SJCRH30 (cell line): ENCODE measurements at regions not wholly inside any gene's neighbourhood (a gene's known extent, or its start where the extent isn't known, plus 50 kb on each side); places are given as distances from the start of the nearest gene placed in this dataset.
A peak's percentile ranks its signal among the peaks of the same experiment; 100 is the strongest.

Experiments used
- DNase-seq, 2 experiments: peaks; one replicate each; pipeline ENCODE4 v3.0.0-alpha.2; 2015 to 2020
- H3K27ac ChIP-seq: fragments of 250-450 bp; sonication (Bioruptor Pico); 2 replicates; pipeline ENCODE4 v1.5.1; 2020; ENCODE audit warnings: mild to moderate bottlenecking, moderate library complexity
- H3K27me3 ChIP-seq: fragments of 250-450 bp; sonication (Bioruptor Pico); 2 replicates; pipeline ENCODE4 v1.5.1; 2020; ENCODE audit warnings: mild to moderate bottlenecking, moderate library complexity
- H3K36me3 ChIP-seq: fragments of 250-450 bp; sonication (Bioruptor Pico); 2 replicates; pipeline ENCODE4 v1.5.1; 2020; ENCODE audit warnings: mild to moderate bottlenecking, moderate library complexity
- H3K4me1 ChIP-seq: fragments of 250-450 bp; sonication (Bioruptor Pico); 2 replicates; pipeline ENCODE4 v1.5.1; 2020; ENCODE audit warnings: mild to moderate bottlenecking, moderate library complexity
- H3K4me3 ChIP-seq: fragments of 250-450 bp; sonication (Bioruptor Pico); 2 replicates; pipeline ENCODE4 v1.5.1; 2020; ENCODE audit warnings: mild to moderate bottlenecking, moderate library complexity
- H3K9me3 ChIP-seq: fragments of 250-450 bp; sonication (Bioruptor Pico); replicated peaks from 2 replicates; pipeline ENCODE4 v1.5.1; 2020; ENCODE audit warnings: mild to moderate bottlenecking, moderate library complexity

GRCh38 chr9:82153032-82153431 is 164.5 kb downstream of the SPATA31D1 start:
- H3K27me3 ChIP-seq, result no peaks in the 10 kb centered on the region
- H3K9me3 ChIP-seq, result no peaks in the 10 kb centered on the region
- no peak for DNase-seq
- no peaks in the 10 kb centered on the region for H3K36me3 ChIP-seq
- no peak overlapping the region for H3K4me3 ChIP-seq
- no peak overlapping the region for H3K27ac ChIP-seq
- peaks cover 17% of the 10 kb centered on the region for H3K4me1 ChIP-seq

GRCh38 chr9:82154573-82154972 is 166.0 kb downstream of the SPATA31D1 start:
- no peak overlapping the region for H3K27ac ChIP-seq
- H3K36me3 ChIP-seq, result no peaks in the 10 kb centered on the region

GRCh38 chr9:82161876-82162275 is 173.3 kb downstream of the SPATA31D1 start:
- Histone ChIP-seq H3K27me3 (no peaks in the 10 kb centered on the region), H3K9me3 (peaks cover 6% of the 10 kb centered on the region), H3K27ac (no peak overlapping the region), H3K4me3 (no peak overlapping the region), H3K4me1 (no peaks in the 10 kb centered on the region), H3K36me3 (no peaks in the 10 kb centered on the region)
- DNase-seq, result no peak

More at GRCh38 chr9:82154573-82154972, 166.0 kb downstream of the SPATA31D1 start:
- Histone ChIP-seq H3K4me3 (no peak overlapping the region), H3K27me3 (no peaks in the 10 kb centered on the region), H3K9me3 (no peaks in the 10 kb centered on the region), H3K4me1 (peaks cover 5% of the 10 kb centered on the region)
- no peak for DNase-seq

GRCh38 chr9:82164159-82164558 is 175.6 kb downstream of the SPATA31D1 start:
- Histone ChIP-seq H3K9me3 (peaks cover 6% of the 10 kb centered on the region), H3K36me3 (no peaks in the 10 kb centered on the region), H3K27me3 (no peaks in the 10 kb centered on the region), H3K27ac (no peak overlapping the region), H3K4me3 (no peak overlapping the region), H3K4me1 (no peaks in the 10 kb centered on the region)
- no peak for DNase-seq

- no peak for DNase-seq
- H3K4me1 ChIP-seq, result peaks cover 17% of the 10 kb centered on the region
- no peaks in the 10 kb centered on the region for H3K27me3 ChIP-seq
- H3K27ac ChIP-seq, result no peak overlapping the region
- no peaks in the 10 kb centered on the region for H3K36me3 ChIP-seq
- no peak overlapping the region for H3K4me3 ChIP-seq
- H3K9me3 ChIP-seq, result peaks cover 6% of the 10 kb centered on the region
These were observed 178.7 kb downstream of the SPATA31D1 start for GRCh38 chr9:82167296-82167695.

GRCh38 chr9:82168585-82168984 is 180.0 kb downstream of the SPATA31D1 start:
- Histone ChIP-seq H3K4me3 (no peak overlapping the region), H3K27ac (no peak overlapping the region), H3K36me3 (no peaks in the 10 kb centered on the region), H3K27me3 (no peaks in the 10 kb centered on the region), H3K9me3 (peaks cover 6% of the 10 kb centered on the region), H3K4me1 (peaks cover 17% of the 10 kb centered on the region)
- no peak for DNase-seq

GRCh38 chr9:82170866-82171265 is 182.3 kb downstream of the SPATA31D1 start:
- Histone ChIP-seq H3K4me3 (no peak overlapping the region), H3K9me3 (peaks cover 6% of the 10 kb centered on the region; the same call in 1 of the 2 replicates), H3K4me1 (peaks cover 17% of the 10 kb centered on the region), H3K27ac (no peak overlapping the region), H3K36me3 (no peaks in the 10 kb centered on the region), H3K27me3 (no peaks in the 10 kb centered on the region)
- DNase-seq, result no peak

- H3K36me3 ChIP-seq, result no peaks in the 10 kb centered on the region
- DNase-seq, result no peak
- H3K4me1 ChIP-seq, result peaks cover 17% of the 10 kb centered on the region
- H3K27me3 ChIP-seq, result no peaks in the 10 kb centered on the region
- H3K9me3 ChIP-seq, result peaks cover 5% of the 10 kb centered on the region; the same call in 1 of the 2 replicates
- H3K4me3 ChIP-seq, result no peak overlapping the region
- H3K27ac ChIP-seq, result no peak overlapping the region
These were observed 182.7 kb downstream of the SPATA31D1 start for GRCh38 chr9:82171271-82171670.

- H3K27ac ChIP-seq, result no peak overlapping the region
- no peaks in the 10 kb centered on the region for H3K27me3 ChIP-seq
- H3K9me3 ChIP-seq, result no peaks in the 10 kb centered on the region
- peaks cover 10% of the 10 kb centered on the region for H3K4me1 ChIP-seq
- H3K36me3 ChIP-seq, result no peaks in the 10 kb centered on the region
- DNase-seq, result no peak
- no peak overlapping the region for H3K4me3 ChIP-seq
These were observed 192.1 kb downstream of the SPATA31D1 start for GRCh38 chr9:82180711-82181110.

- Histone ChIP-seq H3K9me3 (no peaks in the 10 kb centered on the region), H3K36me3 (no peaks in the 10 kb centered on the region), H3K4me1 (peaks cover 10% of the 10 kb centered on the region), H3K27me3 (no peaks in the 10 kb centered on the region), H3K27ac (no peak overlapping the region), H3K4me3 (no peak overlapping the region)
- peak in 1 of 2 experiments; percentile 34 for DNase-seq
These were observed 194.7 kb downstream of the SPATA31D1 start for GRCh38 chr9:82183181-82183860.

GRCh38 chr9:82184524-82184923 is 196.0 kb downstream of the SPATA31D1 start:
- Histone ChIP-seq H3K27me3 (no peaks in the 10 kb centered on the region), H3K36me3 (no peaks in the 10 kb centered on the region), H3K4me1 (peaks cover 10% of the 10 kb centered on the region), H3K9me3 (no peaks in the 10 kb centered on the region), H3K27ac (no peak overlapping the region), H3K4me3 (no peak overlapping the region)
- DNase-seq, result peak in 1 of 2 experiments; percentile 39

GRCh38 chr9:82188817-82189216 is 200.2 kb downstream of the SPATA31D1 start:
- H3K9me3 ChIP-seq, result no peaks in the 10 kb centered on the region
- H3K4me1 ChIP-seq, result peaks cover 10% of the 10 kb centered on the region
- no peak for DNase-seq
- H3K27me3 ChIP-seq, result no peaks in the 10 kb centered on the region
- no peak overlapping the region for H3K27ac ChIP-seq
- no peaks in the 10 kb centered on the region for H3K36me3 ChIP-seq
- no peak overlapping the region for H3K4me3 ChIP-seq

GRCh38 chr9:82191082-82191770 is 202.7 kb downstream of the SPATA31D1 start:
- H3K4me1 ChIP-seq, result no peaks in the 10 kb centered on the region
- H3K27ac ChIP-seq, result no peak overlapping the region
- no peaks in the 10 kb centered on the region for H3K27me3 ChIP-seq
- no peak overlapping the region for H3K4me3 ChIP-seq
- no peaks in the 10 kb centered on the region for H3K9me3 ChIP-seq
- DNase-seq, result no peak
- no peaks in the 10 kb centered on the region for H3K36me3 ChIP-seq

GRCh38 chr9:82192211-82192610 is 203.6 kb downstream of the SPATA31D1 start:
- H3K36me3 ChIP-seq, result no peaks in the 10 kb centered on the region
- no peaks in the 10 kb centered on the region for H3K27me3 ChIP-seq
- H3K9me3 ChIP-seq, result no peaks in the 10 kb centered on the region
- no peaks in the 10 kb centered on the region for H3K4me1 ChIP-seq
- DNase-seq, result peak in 1 of 2 experiments; percentile 47
- H3K27ac ChIP-seq, result no peak overlapping the region
- H3K4me3 ChIP-seq, result no peak overlapping the region

GRCh38 chr9:82196622-82197441 is 208.3 kb downstream of the SPATA31D1 start:
- Histone ChIP-seq H3K36me3 (no peaks in the 10 kb centered on the region), H3K27ac (no peak overlapping the region), H3K4me1 (no peaks in the 10 kb centered on the region), H3K4me3 (no peak overlapping the region), H3K9me3 (no peaks in the 10 kb centered on the region), H3K27me3 (no peaks in the 10 kb centered on the region)
- no peak for DNase-seq
